ENCODE measurements at regions not wholly inside any gene's neighbourhood (a gene's known extent, or its start where the extent isn't known, plus 50 kb on each side); places are given as distances from the start of the nearest gene placed in this dataset.

GRCh38 chr10:106226828-106227227 is 937.7 kb downstream of the SORCS1 start:
- 75% methylated on average over 2 of the region's 2 CpGs for WGBS
- no peak for DNase-seq (ENCODE audit: extremely low spot score)
- Histone ChIP-seq H3K9me3 (no peaks in the 10 kb centered on the region), H3K27me3 (no peaks in the 10 kb centered on the region), H3K4me3 (no peak overlapping the region), H3K36me3 (no peaks in the 10 kb centered on the region), H3K27ac (replicated peaks in 1 of 4) (no peak overlapping the region), H3K4me1 (no peaks in the 10 kb centered on the region)
- TF ChIP-seq EP300 (IDR thresholded peaks at IDR 0.05) (no peak), CTCF (IDR thresholded peaks at IDR 0.05) (no peak), POLR2AphosphoS5 (IDR thresholded peaks at IDR 0.05) (no peak), POLR2A (IDR thresholded peaks at IDR 0.05; ENCODE audit: low read depth) (no peak)
- intact Hi-C loops (cut with DNase I): no loop called here

GRCh38 chr10:106226142-106226541 is 938.4 kb downstream of the SORCS1 start:
- Histone ChIP-seq H3K4me3 (no peak overlapping the region), H3K36me3 (no peaks in the 10 kb centered on the region), H3K27me3 (no peaks in the 10 kb centered on the region), H3K27ac (replicated peaks in 1 of 4) (no peak overlapping the region), H3K9me3 (no peaks in the 10 kb centered on the region), H3K4me1 (no peaks in the 10 kb centered on the region)
- WGBS: 94% methylated on average over 1 of the region's 1 CpG
- DNase-seq (ENCODE audit: extremely low spot score): no peak
- intact Hi-C loops (cut with DNase I): no loop called here
- TF ChIP-seq POLR2A (IDR thresholded peaks at IDR 0.05; ENCODE audit: low read depth): no peak
- TF ChIP-seq POLR2AphosphoS5 (IDR thresholded peaks at IDR 0.05): no peak

- no peak overlapping the region for H3K4me3 ChIP-seq
- no peak for DNase-seq (ENCODE audit: extremely low spot score)
- no peaks in the 10 kb centered on the region for H3K36me3 ChIP-seq
- TF ChIP-seq POLR2AphosphoS5 (IDR thresholded peaks at IDR 0.05): no peak
- no peak for TF ChIP-seq POLR2A (IDR thresholded peaks at IDR 0.05; ENCODE audit: low read depth)
- TF ChIP-seq EP300 (IDR thresholded peaks at IDR 0.05): no peak
- TF ChIP-seq CTCF (IDR thresholded peaks at IDR 0.05): no peak
- no peaks in the 10 kb centered on the region for H3K27me3 ChIP-seq
- H3K4me1 ChIP-seq: no peaks in the 10 kb centered on the region
- intact Hi-C loops (cut with DNase I): no loop called here
- no peak overlapping the region for H3K27ac ChIP-seq (replicated peaks in 1 of 4)
- H3K9me3 ChIP-seq: no peaks in the 10 kb centered on the region
- WGBS: 23% methylated on average over 1 of the region's 1 CpG
Observed at GRCh38 chr10:106224676-106225075, 939.8 kb downstream of the SORCS1 start.

- 84% methylated on average over 3 of the region's 3 CpGs for WGBS
- TF ChIP-seq POLR2AphosphoS5 (IDR thresholded peaks at IDR 0.05) (no peak), CTCF (IDR thresholded peaks at IDR 0.05) (no peak), EP300 (IDR thresholded peaks at IDR 0.05) (no peak), POLR2A (IDR thresholded peaks at IDR 0.05; ENCODE audit: low read depth) (no peak)
- Histone ChIP-seq H3K4me3 (no peak overlapping the region), H3K27ac (replicated peaks in 1 of 4) (no peak overlapping the region), H3K36me3 (no peaks in the 10 kb centered on the region), H3K4me1 (no peaks in the 10 kb centered on the region), H3K9me3 (no peaks in the 10 kb centered on the region), H3K27me3 (no peaks in the 10 kb centered on the region)
- intact Hi-C loops (cut with DNase I): no loop called here
- DNase-seq (ENCODE audit: extremely low spot score): no peak
Observed at GRCh38 chr10:106217627-106218026, 946.9 kb downstream of the SORCS1 start.

- Histone ChIP-seq H3K27ac (replicated peaks in 1 of 4) (no peak overlapping the region), H3K4me3 (no peak overlapping the region), H3K27me3 (no peaks in the 10 kb centered on the region), H3K9me3 (no peaks in the 10 kb centered on the region), H3K36me3 (no peaks in the 10 kb centered on the region), H3K4me1 (no peaks in the 10 kb centered on the region)
- 82% methylated on average over 1 of the region's 2 CpGs for WGBS
- intact Hi-C loops (cut with DNase I): no loop called here
- no peak for DNase-seq (ENCODE audit: extremely low spot score)
- TF ChIP-seq CTCF (IDR thresholded peaks at IDR 0.05): no peak
- no peak for TF ChIP-seq EP300 (IDR thresholded peaks at IDR 0.05)
- TF ChIP-seq POLR2A (IDR thresholded peaks at IDR 0.05; ENCODE audit: low read depth): no peak
- no peak for TF ChIP-seq POLR2AphosphoS5 (IDR thresholded peaks at IDR 0.05)
Observed at GRCh38 chr10:106216085-106216484, 948.4 kb downstream of the SORCS1 start.

All from esophagus muscularis mucosa (tissue), 4 donors.